HG03196 (cell line): ENCODE measurements at regions not wholly inside any gene's neighbourhood (a gene's known extent, or its start where the extent isn't known, plus 50 kb on each side); places are given as distances from the start of the nearest gene placed in this dataset.

ENCODE experiments used
- ATAC-seq: cut with Tn5 transposase; IDR thresholded peaks from one replicate; pipeline ENCODE4 v1.9.1; 2021; ENCODE audit not compliant: unreplicated experiment

GRCh38 chr14:98962118-98962517 is 309.9 kb downstream of the BCL11B start:
- no peak for ATAC-seq

GRCh38 chr14:98963610-98964009 is 308.4 kb downstream of the BCL11B start:
- no peak for ATAC-seq

GRCh38 chr14:98964171-98964570 is 307.8 kb downstream of the BCL11B start:
- no peak for ATAC-seq

- ATAC-seq: no peak
These were observed 306.9 kb downstream of the BCL11B start for GRCh38 chr14:98965076-98965475.

- no peak for ATAC-seq
These were observed 306.0 kb downstream of the BCL11B start for GRCh38 chr14:98966016-98966415.

GRCh38 chr14:98966475-98967162 is 305.4 kb downstream of the BCL11B start:
- no peak for ATAC-seq

- ATAC-seq: no peak
These were observed 297.9 kb downstream of the BCL11B start for GRCh38 chr14:98974113-98974512.

GRCh38 chr14:98976271-98976670 is 295.7 kb downstream of the BCL11B start:
- ATAC-seq: no peak

- ATAC-seq: no peak
These were observed 294.5 kb downstream of the BCL11B start for GRCh38 chr14:98977451-98977850.

GRCh38 chr14:98982986-98983385 is 289.0 kb downstream of the BCL11B start:
- no peak for ATAC-seq

GRCh38 chr14:98984027-98984718 is 287.8 kb downstream of the BCL11B start:
- ATAC-seq: no peak

- ATAC-seq: no peak
These were observed 287.3 kb downstream of the BCL11B start for GRCh38 chr14:98984719-98985041.

- ATAC-seq: no peak
These were observed 278.2 kb downstream of the BCL11B start for GRCh38 chr14:98993818-98994217.

GRCh38 chr14:98994561-98994960 is 277.4 kb downstream of the BCL11B start:
- no peak for ATAC-seq

GRCh38 chr14:98997526-98998205 is 274.3 kb downstream of the BCL11B start:
- ATAC-seq: no peak

GRCh38 chr14:98999345-98999744 is 272.7 kb downstream of the BCL11B start:
- no peak for ATAC-seq

- no peak for ATAC-seq
These were observed 272.1 kb downstream of the BCL11B start for GRCh38 chr14:98999901-99000300.

- ATAC-seq: no peak
These were observed 270.8 kb downstream of the BCL11B start for GRCh38 chr14:99001241-99001640.

GRCh38 chr14:99003646-99004045 is 268.4 kb downstream of the BCL11B start:
- ATAC-seq: no peak

GRCh38 chr14:99004112-99004511 is 267.9 kb downstream of the BCL11B start:
- ATAC-seq: no peak

GRCh38 chr14:99006276-99006675 is 265.7 kb downstream of the BCL11B start:
- no peak for ATAC-seq

- ATAC-seq: no peak
These were observed 264.2 kb downstream of the BCL11B start for GRCh38 chr14:99007795-99008194.
